Lower lobe of right lung (tissue), 2 donors: ENCODE measurements at regions not wholly inside any gene's neighbourhood (a gene's known extent, or its start where the extent isn't known, plus 50 kb on each side); places are given as distances from the start of the nearest gene placed in this dataset.

Experiments used
- ATAC-seq, 2 donors: fragments of 200-7000 bp; cut with Tn5 transposase; one replicate each; pipeline ENCODE4 v1.9.1; 2020 to 2022; ENCODE audit warnings: mild to moderate bottlenecking in 2 of 2, moderate library complexity in 2 of 2
- DNase-seq: peaks from one replicate; pipeline ENCODE4 v3.0.0-alpha.2; 2020
- H3K27ac ChIP-seq: fragments of 200-600 bp; one replicate; pipeline ENCODE4 v1.8.0; 2022
- H3K27me3 ChIP-seq: fragments of 200-600 bp; one replicate; pipeline ENCODE4 v1.8.0; 2022; ENCODE audit warnings: low read depth
- H3K36me3 ChIP-seq: fragments of 200-600 bp; one replicate; pipeline ENCODE4 v1.8.0; 2022; ENCODE audit warnings: mild to moderate bottlenecking
- H3K4me1 ChIP-seq: fragments of 200-600 bp; one replicate; pipeline ENCODE4 v1.8.0; 2022
- H3K4me3 ChIP-seq: fragments of 200-600 bp; one replicate; pipeline ENCODE4 v1.8.0; 2022; ENCODE audit warnings: mild to moderate bottlenecking
- H3K9me3 ChIP-seq: fragments of 200-600 bp; one replicate; pipeline ENCODE4 v1.8.0; 2022
- intact Hi-C: fragments of 100-400 bp; cut with DNase I; formaldehyde crosslinking; loops from one replicate; pipeline ENCODE4 v1.11.0; 2022
- TF ChIP-seq, protein P1 (sequence below): fragments of 200-600 bp; IDR thresholded peaks from one replicate; pipeline ENCODE4 v1.8.0; 2022; ENCODE audit warnings: antibody characterized with exemption, mild to moderate bottlenecking
- donor health status: DM: no; HTN: yes; CAD: no; lungs with severe emphysema.

DNA sequence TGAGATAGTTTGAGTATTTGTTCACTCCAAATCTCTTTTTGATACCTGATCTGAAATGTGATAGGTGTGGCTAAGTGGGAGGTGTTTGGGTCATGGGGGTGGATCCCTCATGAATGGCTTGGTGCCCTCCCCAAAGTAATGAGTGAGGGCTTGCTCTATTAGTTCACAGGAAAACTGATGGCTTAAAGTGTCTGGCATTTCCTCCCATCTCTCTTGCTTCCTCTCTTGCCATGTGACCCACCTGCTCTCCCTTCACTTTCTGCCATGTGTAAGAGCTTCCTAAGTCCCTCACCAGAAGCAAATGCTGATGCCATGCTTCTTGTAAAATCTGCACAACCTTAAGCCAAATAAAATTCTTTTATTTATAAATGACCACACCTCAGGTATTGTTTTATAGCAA lies 61.1 kb downstream of the MAD2L1 start:
- Histone ChIP-seq H3K27ac (no peak overlapping the region), H3K36me3 (no peaks in the 10 kb centered on the region), H3K4me3 (no peak overlapping the region), H3K9me3 (no peaks in the 10 kb centered on the region), H3K4me1 (no peaks in the 10 kb centered on the region), H3K27me3 (no peaks in the 10 kb centered on the region)
- ATAC-seq (no peak), DNase-seq (no peak)
- intact Hi-C loops = no loop called here
- TF ChIP-seq, protein P1, sequence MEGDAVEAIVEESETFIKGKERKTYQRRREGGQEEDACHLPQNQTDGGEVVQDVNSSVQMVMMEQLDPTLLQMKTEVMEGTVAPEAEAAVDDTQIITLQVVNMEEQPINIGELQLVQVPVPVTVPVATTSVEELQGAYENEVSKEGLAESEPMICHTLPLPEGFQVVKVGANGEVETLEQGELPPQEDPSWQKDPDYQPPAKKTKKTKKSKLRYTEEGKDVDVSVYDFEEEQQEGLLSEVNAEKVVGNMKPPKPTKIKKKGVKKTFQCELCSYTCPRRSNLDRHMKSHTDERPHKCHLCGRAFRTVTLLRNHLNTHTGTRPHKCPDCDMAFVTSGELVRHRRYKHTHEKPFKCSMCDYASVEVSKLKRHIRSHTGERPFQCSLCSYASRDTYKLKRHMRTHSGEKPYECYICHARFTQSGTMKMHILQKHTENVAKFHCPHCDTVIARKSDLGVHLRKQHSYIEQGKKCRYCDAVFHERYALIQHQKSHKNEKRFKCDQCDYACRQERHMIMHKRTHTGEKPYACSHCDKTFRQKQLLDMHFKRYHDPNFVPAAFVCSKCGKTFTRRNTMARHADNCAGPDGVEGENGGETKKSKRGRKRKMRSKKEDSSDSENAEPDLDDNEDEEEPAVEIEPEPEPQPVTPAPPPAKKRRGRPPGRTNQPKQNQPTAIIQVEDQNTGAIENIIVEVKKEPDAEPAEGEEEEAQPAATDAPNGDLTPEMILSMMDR = no peak

GRCh38 chr4:120005076-120005475 lies 61.6 kb downstream of the MAD2L1 start:
- intact Hi-C loops = no loop called here
- ATAC-seq = no peak
- TF ChIP-seq, protein P1 = no peak
- DNase-seq = no peak
- Histone ChIP-seq H3K27me3 (no peaks in the 10 kb centered on the region), H3K4me3 (no peak overlapping the region), H3K36me3 (no peaks in the 10 kb centered on the region), H3K4me1 (no peaks in the 10 kb centered on the region), H3K9me3 (no peaks in the 10 kb centered on the region), H3K27ac (no peak overlapping the region)

GRCh38 chr4:120004054-120004453 lies 62.6 kb downstream of the MAD2L1 start:
- H3K4me3 ChIP-seq = no peak overlapping the region
- H3K27me3 ChIP-seq = no peaks in the 10 kb centered on the region
- H3K4me1 ChIP-seq = no peaks in the 10 kb centered on the region
- intact Hi-C loops = no loop called here
- DNase-seq (no peak), ATAC-seq (no peak)
- no peaks in the 10 kb centered on the region for H3K36me3 ChIP-seq
- H3K9me3 ChIP-seq = no peaks in the 10 kb centered on the region
- TF ChIP-seq, protein P1 = no peak
- H3K27ac ChIP-seq = no peak overlapping the region

- intact Hi-C loops = no loop called here
- Histone ChIP-seq H3K4me1 (no peaks in the 10 kb centered on the region), H3K27me3 (no peaks in the 10 kb centered on the region), H3K27ac (no peak overlapping the region), H3K36me3 (no peaks in the 10 kb centered on the region), H3K4me3 (no peak overlapping the region), H3K9me3 (no peaks in the 10 kb centered on the region)
- ATAC-seq (no peak), DNase-seq (no peak)
- TF ChIP-seq, protein P1 = no peak
These were observed 63.5 kb downstream of the MAD2L1 start for GRCh38 chr4:120003193-120003592.

DNA sequence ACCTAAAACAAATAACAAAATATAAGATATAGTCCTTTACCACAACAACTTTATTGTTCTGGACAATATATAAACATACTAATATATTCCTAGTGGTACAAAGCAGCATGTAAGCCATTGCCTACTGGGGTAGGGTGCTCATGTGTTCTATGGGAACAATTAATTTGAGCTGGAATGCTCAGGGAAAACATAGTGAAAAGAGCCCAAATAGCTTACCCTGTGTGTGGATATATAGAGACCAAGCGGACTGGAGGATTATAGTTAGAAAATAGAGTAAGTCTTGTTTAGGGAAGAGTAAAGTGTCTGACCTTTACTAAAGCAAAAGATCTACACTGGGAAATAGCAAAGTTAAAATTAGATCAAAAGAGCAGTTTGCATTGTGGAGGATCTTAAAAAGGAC lies 64.8 kb downstream of the MAD2L1 start:
- Histone ChIP-seq H3K36me3 (no peaks in the 10 kb centered on the region), H3K4me1 (no peaks in the 10 kb centered on the region), H3K4me3 (no peak overlapping the region), H3K9me3 (no peaks in the 10 kb centered on the region), H3K27me3 (no peaks in the 10 kb centered on the region), H3K27ac (no peak overlapping the region)
- intact Hi-C loops = no loop called here
- no peak for ATAC-seq
- no peak for DNase-seq
- TF ChIP-seq, protein P1 = no peak
